ENCODE measurements at regions not wholly inside any gene's neighbourhood (a gene's known extent, or its start where the extent isn't known, plus 50 kb on each side); places are given as distances from the start of the nearest gene placed in this dataset.

- no peak for FAIRE-seq
- DNase-seq (ENCODE audit: insufficient read length) = no peak
Observed at GRCh38 chr18:27609221-27609620, 424.1 kb upstream of the CHST9 start.

GRCh38 chr18:27608742-27609141 is 423.6 kb upstream of the CHST9 start:
- DNase-seq (ENCODE audit: insufficient read length) (no peak), FAIRE-seq (no peak)

More at GRCh38 chr18:27609221-27609620, 424.1 kb upstream of the CHST9 start:
- TF ChIP-seq TAF1 (IDR thresholded peaks at IDR 0.05; ENCODE audit: borderline replicate concordance, low read depth, low read length) = no peak
- no peak for TF ChIP-seq POLR2AphosphoS5 (IDR thresholded peaks at IDR 0.05; ENCODE audit: low read depth, low read length)
- no peak for TF ChIP-seq POLR2A (IDR thresholded peaks at IDR 0.05; ENCODE audit: low read depth, low read length)

GRCh38 chr18:27608174-27608573 is 423.1 kb upstream of the CHST9 start:
- no peak for DNase-seq (ENCODE audit: insufficient read length)
- TF ChIP-seq TAF1 (IDR thresholded peaks at IDR 0.05; ENCODE audit: borderline replicate concordance, low read depth, low read length) = no peak
- no peak for TF ChIP-seq POLR2A (IDR thresholded peaks at IDR 0.05; ENCODE audit: low read depth, low read length)
- TF ChIP-seq POLR2AphosphoS5 (IDR thresholded peaks at IDR 0.05; ENCODE audit: low read depth, low read length) = no peak
- no peak for FAIRE-seq

More at GRCh38 chr18:27608742-27609141, 423.6 kb upstream of the CHST9 start:
- TF ChIP-seq POLR2A (IDR thresholded peaks at IDR 0.05; ENCODE audit: low read depth, low read length) (no peak), POLR2AphosphoS5 (IDR thresholded peaks at IDR 0.05; ENCODE audit: low read depth, low read length) (no peak), TAF1 (IDR thresholded peaks at IDR 0.05; ENCODE audit: borderline replicate concordance, low read depth, low read length) (no peak)

GRCh38 chr18:27606741-27607140 is 421.6 kb upstream of the CHST9 start:
- TF ChIP-seq POLR2AphosphoS5 (IDR thresholded peaks at IDR 0.05; ENCODE audit: low read depth, low read length) (no peak), POLR2A (IDR thresholded peaks at IDR 0.05; ENCODE audit: low read depth, low read length) (no peak), TAF1 (IDR thresholded peaks at IDR 0.05; ENCODE audit: borderline replicate concordance, low read depth, low read length) (no peak)
- FAIRE-seq (no peak), DNase-seq (ENCODE audit: insufficient read length) (no peak)

GRCh38 chr18:27605107-27605834 is 420.2 kb upstream of the CHST9 start:
- FAIRE-seq = peak; percentile 78
- TF ChIP-seq POLR2A (IDR thresholded peaks at IDR 0.05; ENCODE audit: low read depth, low read length) = no peak
- TF ChIP-seq POLR2AphosphoS5 (IDR thresholded peaks at IDR 0.05; ENCODE audit: low read depth, low read length) = no peak
- no peak for TF ChIP-seq TAF1 (IDR thresholded peaks at IDR 0.05; ENCODE audit: borderline replicate concordance, low read depth, low read length)
- DNase-seq (ENCODE audit: insufficient read length) = peak; percentile 1

GRCh38 chr18:27604583-27604982 is 419.5 kb upstream of the CHST9 start:
- FAIRE-seq = no peak
- TF ChIP-seq POLR2A (IDR thresholded peaks at IDR 0.05; ENCODE audit: low read depth, low read length) = no peak
- no peak for TF ChIP-seq POLR2AphosphoS5 (IDR thresholded peaks at IDR 0.05; ENCODE audit: low read depth, low read length)
- TF ChIP-seq TAF1 (IDR thresholded peaks at IDR 0.05; ENCODE audit: borderline replicate concordance, low read depth, low read length) = no peak
- DNase-seq (ENCODE audit: insufficient read length) = no peak

GRCh38 chr18:27602092-27602491 is 417.0 kb upstream of the CHST9 start:
- DNase-seq (ENCODE audit: insufficient read length) (no peak), FAIRE-seq (no peak)
- TF ChIP-seq POLR2A (IDR thresholded peaks at IDR 0.05; ENCODE audit: low read depth, low read length) (no peak), TAF1 (IDR thresholded peaks at IDR 0.05; ENCODE audit: borderline replicate concordance, low read depth, low read length) (no peak), POLR2AphosphoS5 (IDR thresholded peaks at IDR 0.05; ENCODE audit: low read depth, low read length) (no peak)

GRCh38 chr18:27600245-27600644 is 415.1 kb upstream of the CHST9 start:
- TF ChIP-seq POLR2A (IDR thresholded peaks at IDR 0.05; ENCODE audit: low read depth, low read length) = no peak
- TF ChIP-seq POLR2AphosphoS5 (IDR thresholded peaks at IDR 0.05; ENCODE audit: low read depth, low read length) = no peak
- no peak for TF ChIP-seq TAF1 (IDR thresholded peaks at IDR 0.05; ENCODE audit: borderline replicate concordance, low read depth, low read length)
- no peak for DNase-seq (ENCODE audit: insufficient read length)

GRCh38 chr18:27599202-27599829 is 414.2 kb upstream of the CHST9 start:
- TF ChIP-seq TAF1 (IDR thresholded peaks at IDR 0.05; ENCODE audit: borderline replicate concordance, low read depth, low read length) (no peak), POLR2A (IDR thresholded peaks at IDR 0.05; ENCODE audit: low read depth, low read length) (no peak)
- FAIRE-seq (peak; percentile 86), DNase-seq (ENCODE audit: insufficient read length) (no peak)

More at GRCh38 chr18:27600245-27600644, 415.1 kb upstream of the CHST9 start:
- no peak for FAIRE-seq

GRCh38 chr18:27595113-27595838 is 410.2 kb upstream of the CHST9 start:
- DNase-seq (ENCODE audit: insufficient read length) (no peak), FAIRE-seq (no peak)
- TF ChIP-seq POLR2AphosphoS5 (IDR thresholded peaks at IDR 0.05; ENCODE audit: low read depth, low read length) (no peak), POLR2A (IDR thresholded peaks at IDR 0.05; ENCODE audit: low read depth, low read length) (no peak), TAF1 (IDR thresholded peaks at IDR 0.05; ENCODE audit: borderline replicate concordance, low read depth, low read length) (no peak)

- no peak for FAIRE-seq
- DNase-seq (ENCODE audit: insufficient read length) = no peak
- TF ChIP-seq TAF1 (IDR thresholded peaks at IDR 0.05; ENCODE audit: borderline replicate concordance, low read depth, low read length) (no peak), POLR2A (IDR thresholded peaks at IDR 0.05; ENCODE audit: low read depth, low read length) (no peak), POLR2AphosphoS5 (IDR thresholded peaks at IDR 0.05; ENCODE audit: low read depth, low read length) (no peak)
Observed at GRCh38 chr18:27585602-27586173, 400.6 kb upstream of the CHST9 start.

Measured in GM12892 (cell line).